Epithelial cell of esophagus (primary cell): ENCODE measurements at regions not wholly inside any gene's neighbourhood (a gene's known extent, or its start where the extent isn't known, plus 50 kb on each side); places are given as distances from the start of the nearest gene placed in this dataset.

Experiments used
- DNase-seq: peaks from one replicate; pipeline ENCODE4 v3.0.0; 2010; ENCODE audit warnings: low read depth
- H3K4me3 ChIP-seq: 2 replicates; pipeline ENCODE4 v1.5.1; 2011; ENCODE audit warnings: mild to moderate bottlenecking, low read length, control low read depth
- TF ChIP-seq, protein P1 (sequence below): IDR thresholded peaks from 2 replicates; pipeline ENCODE4 v1.5.1; 2011; ENCODE audit warnings: low read depth, mild to moderate bottlenecking, low read length, control low read depth, inconsistent platforms; ENCODE audit not compliant: insufficient read depth; ENCODE audit errors: missing control alignments

DNA sequence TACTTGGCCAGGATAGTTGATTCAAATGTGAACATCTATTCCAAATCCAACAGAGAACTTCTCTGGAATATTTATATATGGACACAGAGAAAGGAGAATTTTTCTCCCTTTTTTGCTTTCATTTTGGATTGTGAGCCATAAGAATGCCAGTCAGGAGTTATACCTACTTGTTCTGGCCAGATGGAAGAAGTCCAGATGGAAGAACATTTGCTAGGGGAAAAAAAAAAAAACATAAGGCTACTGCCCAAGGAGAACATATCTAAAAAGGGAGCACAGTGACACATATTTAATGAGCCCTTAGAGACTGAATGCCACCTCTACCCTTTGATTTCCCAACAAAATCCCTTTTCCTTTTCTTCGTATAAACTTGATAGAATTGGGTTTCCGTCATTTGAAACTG, 61.7 kb upstream of the PPP2R2B start:
- TF ChIP-seq, protein P1, sequence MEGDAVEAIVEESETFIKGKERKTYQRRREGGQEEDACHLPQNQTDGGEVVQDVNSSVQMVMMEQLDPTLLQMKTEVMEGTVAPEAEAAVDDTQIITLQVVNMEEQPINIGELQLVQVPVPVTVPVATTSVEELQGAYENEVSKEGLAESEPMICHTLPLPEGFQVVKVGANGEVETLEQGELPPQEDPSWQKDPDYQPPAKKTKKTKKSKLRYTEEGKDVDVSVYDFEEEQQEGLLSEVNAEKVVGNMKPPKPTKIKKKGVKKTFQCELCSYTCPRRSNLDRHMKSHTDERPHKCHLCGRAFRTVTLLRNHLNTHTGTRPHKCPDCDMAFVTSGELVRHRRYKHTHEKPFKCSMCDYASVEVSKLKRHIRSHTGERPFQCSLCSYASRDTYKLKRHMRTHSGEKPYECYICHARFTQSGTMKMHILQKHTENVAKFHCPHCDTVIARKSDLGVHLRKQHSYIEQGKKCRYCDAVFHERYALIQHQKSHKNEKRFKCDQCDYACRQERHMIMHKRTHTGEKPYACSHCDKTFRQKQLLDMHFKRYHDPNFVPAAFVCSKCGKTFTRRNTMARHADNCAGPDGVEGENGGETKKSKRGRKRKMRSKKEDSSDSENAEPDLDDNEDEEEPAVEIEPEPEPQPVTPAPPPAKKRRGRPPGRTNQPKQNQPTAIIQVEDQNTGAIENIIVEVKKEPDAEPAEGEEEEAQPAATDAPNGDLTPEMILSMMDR = no peak
- DNase-seq = no peak
- no peak overlapping the region for H3K4me3 ChIP-seq

DNA sequence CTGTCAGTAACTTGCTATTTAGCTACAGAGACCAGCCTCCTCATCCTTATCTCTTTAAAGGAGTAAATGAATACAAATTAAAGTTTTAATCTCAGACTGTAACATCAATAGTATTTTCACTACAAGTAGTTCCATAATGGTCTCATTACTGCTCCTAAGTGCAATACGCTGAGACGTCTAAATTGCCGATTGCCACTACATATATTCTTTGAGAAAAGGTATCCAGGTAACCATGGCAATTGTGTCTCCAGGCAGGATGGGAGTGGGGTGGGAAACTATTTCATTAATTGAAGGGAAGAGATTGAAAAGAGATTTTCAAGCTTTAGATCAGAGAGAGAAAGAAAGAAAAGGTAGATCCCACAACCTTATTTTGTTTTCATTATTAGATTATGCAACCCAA, 65.5 kb upstream of the PPP2R2B start:
- no peak overlapping the region for H3K4me3 ChIP-seq
- no peak for DNase-seq
- TF ChIP-seq, protein P1 = no peak

DNA sequence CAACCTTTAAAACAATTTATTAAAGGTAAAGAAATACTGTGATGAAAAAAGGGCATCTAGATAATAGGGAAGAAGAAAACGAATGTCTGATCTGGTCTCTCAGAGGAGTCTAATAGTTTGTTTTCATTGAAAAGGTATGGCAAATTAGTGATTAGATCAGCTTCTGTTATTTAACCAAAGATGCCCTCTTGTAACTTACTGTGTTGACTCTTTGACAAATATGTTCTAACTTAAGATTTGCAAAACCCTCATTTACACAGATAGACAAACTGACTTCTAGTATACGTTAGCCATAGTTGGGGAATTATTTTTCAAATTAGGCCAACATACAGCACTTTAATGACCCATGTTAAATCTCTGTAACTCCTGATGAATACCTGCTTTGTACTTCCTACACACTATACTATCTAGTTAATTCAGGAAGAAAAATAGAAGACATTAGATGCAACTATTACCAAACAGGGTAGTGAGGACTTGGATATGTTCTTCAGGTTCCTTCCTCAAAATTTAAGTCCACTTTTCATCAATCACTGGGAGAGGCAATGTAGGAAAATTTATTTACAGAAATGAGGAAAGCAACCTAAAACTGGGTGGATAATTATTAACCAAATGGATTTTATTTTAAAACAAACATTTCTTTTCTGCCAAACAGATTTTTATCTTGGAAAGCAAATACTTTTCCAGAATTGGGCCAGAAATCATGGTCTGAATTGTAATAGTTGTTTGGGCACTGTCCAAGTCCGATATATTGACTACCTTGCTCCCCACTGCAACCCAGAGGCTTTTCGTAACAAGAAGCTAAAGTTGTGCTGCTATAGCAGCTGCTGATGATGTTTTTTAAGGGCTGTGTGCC, 66.4 kb upstream of the PPP2R2B start:
- no peak overlapping the region for H3K4me3 ChIP-seq
- no peak for DNase-seq
- TF ChIP-seq, protein P1 = no peak

DNA sequence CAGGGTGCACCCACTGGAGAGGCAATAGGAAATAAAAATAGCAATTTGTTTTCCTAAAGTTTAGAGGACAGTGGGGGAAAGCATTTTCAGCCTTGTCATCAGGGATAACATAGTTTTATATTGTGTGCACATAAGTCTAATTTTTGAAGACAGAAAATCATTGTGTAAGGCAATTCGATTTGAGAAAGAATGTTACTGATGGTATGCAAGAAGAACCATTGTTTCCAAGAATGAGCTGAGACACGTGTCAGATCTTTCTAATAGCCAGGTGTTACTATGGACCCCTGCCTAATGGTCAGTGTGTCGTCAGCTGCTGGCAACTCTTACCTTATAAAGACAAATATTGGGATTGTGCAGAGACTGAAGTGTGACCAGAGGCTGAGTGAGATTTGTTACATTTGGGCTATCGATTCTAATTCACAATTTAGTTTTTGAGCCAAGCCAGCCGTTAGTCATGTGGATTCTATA, 67.1 kb upstream of the PPP2R2B start:
- H3K4me3 ChIP-seq = no peak overlapping the region
- TF ChIP-seq, protein P1 = no peak
- no peak for DNase-seq

DNA sequence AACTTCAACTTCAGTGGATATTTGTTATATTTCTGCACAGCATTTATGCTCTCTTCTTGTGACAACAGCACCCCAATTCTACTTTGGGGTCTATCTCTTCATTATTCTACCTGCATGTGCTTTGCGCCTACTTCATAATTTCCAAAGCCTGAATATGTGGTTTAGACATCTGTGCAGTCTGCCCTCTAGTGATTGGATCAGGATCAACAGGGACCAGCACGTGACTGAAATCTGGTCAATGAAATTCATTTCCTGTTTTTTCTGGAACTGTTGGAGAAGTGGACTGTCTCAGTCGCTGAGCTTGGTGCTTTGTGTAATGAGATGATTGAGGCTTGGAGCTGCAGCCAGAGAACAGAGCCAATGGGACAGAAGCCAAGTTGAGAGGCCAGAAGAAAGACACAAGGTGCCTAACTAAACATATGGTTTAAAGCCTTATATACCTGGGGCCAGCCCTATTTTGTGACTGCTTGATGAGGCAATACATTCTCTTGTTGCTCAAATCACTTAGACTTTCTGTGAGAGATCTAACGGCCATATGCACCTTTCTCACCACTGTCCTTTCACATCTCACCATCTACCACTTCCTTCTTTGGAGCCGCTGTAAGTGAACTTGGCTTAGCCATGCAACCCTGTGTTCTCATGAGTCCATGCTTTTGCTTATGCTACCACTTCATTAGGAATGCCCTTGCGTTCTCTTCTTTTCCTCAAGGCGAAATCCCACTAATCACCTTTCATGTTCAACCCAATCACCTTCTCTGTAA, 68.8 kb upstream of the PPP2R2B start:
- TF ChIP-seq, protein P1 = peak; percentile 53
- no peak overlapping the region for H3K4me3 ChIP-seq
- DNase-seq = peak; percentile 45

DNA sequence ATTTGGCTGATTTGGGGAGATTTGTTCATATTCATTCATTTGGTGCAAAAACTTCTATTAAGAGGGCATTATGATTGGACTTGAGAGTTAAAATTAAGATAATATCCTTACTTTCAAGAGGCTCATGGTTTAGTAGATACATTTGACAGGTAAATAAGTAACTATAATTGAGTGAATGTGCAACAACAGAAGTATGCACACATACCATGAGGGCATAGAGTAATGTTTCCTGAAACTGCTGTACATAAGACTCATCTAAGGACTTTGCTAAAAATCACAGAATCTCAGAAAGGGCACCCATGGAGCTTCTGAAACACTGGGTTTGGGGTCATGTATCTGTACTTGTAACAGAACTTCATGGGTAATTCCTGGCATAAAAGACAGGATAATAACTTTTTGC, 70.1 kb upstream of the PPP2R2B start:
- TF ChIP-seq, protein P1 = no peak
- DNase-seq = no peak
- no peak overlapping the region for H3K4me3 ChIP-seq

DNA sequence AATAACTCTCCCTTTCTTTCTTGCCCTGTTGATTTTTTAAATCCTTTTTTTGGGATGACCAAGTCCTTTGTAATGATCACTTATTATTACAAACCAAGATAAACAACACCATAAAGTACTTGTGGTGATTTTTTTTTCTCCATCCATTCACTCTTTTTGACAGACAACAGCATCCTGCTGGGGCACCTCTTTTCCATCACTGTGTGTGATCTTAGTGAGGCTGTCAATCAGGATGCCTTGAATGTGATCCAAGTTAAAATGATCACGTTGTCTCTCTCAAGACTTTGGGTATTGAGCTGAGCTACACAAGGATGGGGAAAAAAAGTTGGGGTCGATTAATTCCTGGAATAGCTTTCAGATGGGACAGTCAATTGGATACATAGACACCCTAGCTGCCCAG, 73.6 kb upstream of the PPP2R2B start:
- TF ChIP-seq, protein P1 = no peak
- no peak overlapping the region for H3K4me3 ChIP-seq
- DNase-seq = no peak
